ENCODE measurements at regions not wholly inside any gene's neighbourhood (a gene's known extent, or its start where the extent isn't known, plus 50 kb on each side); places are given as distances from the start of the nearest gene placed in this dataset.

DNA sequence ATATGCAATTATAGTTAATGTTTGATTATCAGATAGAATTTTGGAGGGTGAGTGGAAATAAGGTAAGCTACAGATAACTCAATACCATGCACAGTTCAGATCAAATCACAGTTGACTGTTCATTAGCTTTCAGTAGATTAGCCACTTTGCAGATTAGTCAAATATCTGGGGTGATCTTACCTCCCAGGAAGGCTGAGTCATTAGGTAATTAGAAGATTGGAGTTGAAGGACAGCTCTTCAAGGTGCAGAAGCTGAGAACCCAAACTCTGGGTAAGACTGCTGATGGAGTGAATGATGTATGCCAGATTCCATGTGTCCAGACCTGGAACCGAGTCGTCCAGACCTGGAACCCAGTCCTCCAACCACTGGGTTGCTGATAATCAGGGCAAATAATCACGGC, 262.8 kb upstream of the UBE2E3 start:
- TF ChIP-seq EP300 (IDR thresholded peaks at IDR 0.05; ENCODE audit: borderline replicate concordance in 1 of 2, low read depth in 1 of 2, low read length in 1 of 2) (no peak), MAX (IDR thresholded peaks at IDR 0.05; ENCODE audit: low read depth) (no peak), REST (IDR thresholded peaks at IDR 0.05; ENCODE audit: low read depth, low read length) (no peak), USF2 (IDR thresholded peaks at IDR 0.05; ENCODE audit: borderline replicate concordance, low read depth, low read length) (no peak), EZH2phosphoT487 (IDR thresholded peaks at IDR 0.05; ENCODE audit: borderline replicate concordance, low read depth) (no peak)

All from SK-N-SH (cell line).